Spleen (tissue), 11 donors: ENCODE measurements at regions not wholly inside any gene's neighbourhood (a gene's known extent, or its start where the extent isn't known, plus 50 kb on each side); places are given as distances from the start of the nearest gene placed in this dataset.

Experiments used
- DNase-seq: peaks from one replicate; pipeline ENCODE4 v3.0.0-alpha.2; 2020
- H3K27ac ChIP-seq, 8 donors: fragments of 200-600 bp; sonication (generic) in 7 of 8; 1 replicate in 4 of 8; 2 replicates in 4 of 8; pipeline versions ENCODE4 v1.5.0 to v1.8.0; 2016 to 2021; ENCODE audit warnings: inconsistent platforms in 4 of 8, mild to moderate bottlenecking in 4 of 8, moderate library complexity in 1 of 8
- H3K27me3 ChIP-seq, 7 donors: fragments of 200-600 bp; sonication (generic) in 6 of 7; replicated peaks in 1 of 7; 1 replicate in 4 of 7; 2 replicates in 3 of 7; pipeline versions ENCODE4 v1.5.0 to v1.8.0; 2016 to 2021; ENCODE audit warnings: inconsistent platforms in 3 of 7, mild to moderate bottlenecking in 1 of 7
- H3K36me3 ChIP-seq, 6 donors: fragments of 200-600 bp; sonication (generic) in 5 of 6; 1 replicate in 4 of 6; 2 replicates in 2 of 6; pipeline versions ENCODE4 v1.5.0 to v1.8.0; 2016 to 2021; ENCODE audit warnings: inconsistent platforms in 2 of 6
- H3K4me1 ChIP-seq, 6 donors: fragments of 200-600 bp; sonication (generic) in 5 of 6; 1 replicate in 3 of 6; 2 replicates in 3 of 6; pipeline versions ENCODE4 v1.5.0 to v1.8.0; 2016 to 2021; ENCODE audit warnings: inconsistent platforms in 3 of 6
- H3K4me3 ChIP-seq, 8 donors: fragments of 200-600 bp; sonication (generic) in 7 of 8; 1 replicate in 4 of 8; 2 replicates in 4 of 8; pipeline versions ENCODE4 v1.5.0 to v1.8.0; 2016 to 2021; ENCODE audit warnings: inconsistent platforms in 4 of 8, mild to moderate bottlenecking in 4 of 8, moderate library complexity in 2 of 8
- H3K9me3 ChIP-seq, 8 donors: fragments of 200-600 bp; sonication (generic) in 7 of 8; 1 replicate in 4 of 8; 2 replicates in 4 of 8; pipeline versions ENCODE4 v1.5.0 to v1.8.0; 2016 to 2021; ENCODE audit warnings: inconsistent platforms in 4 of 8
- CTCF ChIP-seq, 11 experiments: fragments of 200-600 bp in 7 of 11; fragments of 450-650 bp in 4 of 11; sonication (generic) in 4 of 11; IDR thresholded peaks in 8 of 11; conservative IDR thresholded peaks in 3 of 11; 1 replicate in 7 of 11; 2 replicates in 4 of 11; pipeline versions ENCODE4 v1.4.0 to v1.8.0; 2016 to 2021; ENCODE audit warnings: antibody characterized with exemption in 11 of 11, inconsistent platforms in 4 of 11, mild to moderate bottlenecking in 1 of 11
- POLR2A ChIP-seq, 3 donors: fragments of 450-650 bp; IDR thresholded peaks; one replicate each; pipeline ENCODE4 v1.5.1; 2017; ENCODE audit warnings: antibody characterized with exemption in 3 of 3, mild to moderate bottlenecking in 1 of 3
- POLR2AphosphoS5 ChIP-seq, 3 donors: sonication (generic); formaldehyde crosslinking; IDR thresholded peaks; one replicate each; pipeline ENCODE4 v1.5.1; 2017; ENCODE audit warnings: antibody characterized with exemption in 3 of 3
- WGBS, 5 donors: extraction: QIAGEN DNeasy Blood & Tissue Kit in 3 of 5; methylation state at CpG; one replicate each; pipeline versions ENCODE4 v1.1.5 to v1.1.7; 2013 to 2018; 5-methylcytosine and 5-hydroxymethylcytosine counted together
- intact Hi-C: fragments of 100-400 bp; cut with DNase I; formaldehyde crosslinking; loops from one replicate; pipeline ENCODE4 v1.15.0; 2023; ENCODE audit warnings: low total_unique reads
- donor health status: healthy with polysubstance abuse.
- donor health status: DM: no; HTN: no; CAD: no; lungs with moderate emphysema.
- donor health status: DM: no; HTN: no; CAD: no.
- donor health status: Bipolar disorder and iron deficiency.
- donor health status: healthy.
- donor health status: DM: no; HTN: no; CAD: no.
- donor health status: DM: yes; HTN: yes; CAD: no.

GRCh38 chr6:81373414-81373813 lies 379.1 kb downstream of the TENT5A start:
- no peak for DNase-seq
- Histone ChIP-seq H3K4me3 (no peak overlapping the region), H3K4me1 (no peaks in the 10 kb centered on the region), H3K27me3 (no peaks in the 10 kb centered on the region), H3K36me3 (no peaks in the 10 kb centered on the region), H3K9me3 (no peaks in the 10 kb centered on the region), H3K27ac (no peak overlapping the region)
- TF ChIP-seq CTCF (IDR thresholded peaks at IDR 0.05 in 8 of 11, conservative IDR thresholded peaks at IDR 0.05 in 3 of 11) (no peak), POLR2AphosphoS5 (IDR thresholded peaks at IDR 0.05) (no peak), POLR2A (IDR thresholded peaks at IDR 0.05) (no peak)
- intact Hi-C loops = no loop called here
- WGBS, 5 donors = 21 to 36% (median 26%) methylated on average over 1 of the region's 1 CpG

GRCh38 chr6:81371930-81372329 lies 380.6 kb downstream of the TENT5A start:
- no peaks in the 10 kb centered on the region for H3K9me3 ChIP-seq
- no peak for DNase-seq
- H3K4me1 ChIP-seq = no peaks in the 10 kb centered on the region
- no peak overlapping the region for H3K27ac ChIP-seq
- no peaks in the 10 kb centered on the region for H3K27me3 ChIP-seq
- H3K4me3 ChIP-seq = no peak overlapping the region
- TF ChIP-seq POLR2A (IDR thresholded peaks at IDR 0.05) (no peak), CTCF (IDR thresholded peaks at IDR 0.05 in 8 of 11, conservative IDR thresholded peaks at IDR 0.05 in 3 of 11) (no peak), POLR2AphosphoS5 (IDR thresholded peaks at IDR 0.05) (no peak)
- intact Hi-C loops = no loop called here
- H3K36me3 ChIP-seq = no peaks in the 10 kb centered on the region

GRCh38 chr6:81366972-81367371 lies 385.5 kb downstream of the TENT5A start:
- intact Hi-C loops = no loop called here
- no peak overlapping the region for H3K4me3 ChIP-seq
- H3K27me3 ChIP-seq = no peaks in the 10 kb centered on the region
- H3K9me3 ChIP-seq = no peaks in the 10 kb centered on the region
- no peak for DNase-seq
- WGBS, 5 donors = 39 to 75% (median 66%) methylated on average over 3 of the region's 3 CpGs
- no peak for TF ChIP-seq POLR2A (IDR thresholded peaks at IDR 0.05)
- TF ChIP-seq CTCF (IDR thresholded peaks at IDR 0.05 in 8 of 11, conservative IDR thresholded peaks at IDR 0.05 in 3 of 11) = no peak
- no peak for TF ChIP-seq POLR2AphosphoS5 (IDR thresholded peaks at IDR 0.05)
- no peaks in the 10 kb centered on the region for H3K4me1 ChIP-seq
- no peaks in the 10 kb centered on the region for H3K36me3 ChIP-seq
- no peak overlapping the region for H3K27ac ChIP-seq

GRCh38 chr6:81362246-81362645 lies 390.2 kb downstream of the TENT5A start:
- no peaks in the 10 kb centered on the region for H3K9me3 ChIP-seq
- intact Hi-C loops = no loop called here
- no peaks in the 10 kb centered on the region for H3K27me3 ChIP-seq
- DNase-seq = no peak
- TF ChIP-seq POLR2AphosphoS5 (IDR thresholded peaks at IDR 0.05) (no peak), CTCF (IDR thresholded peaks at IDR 0.05 in 8 of 11, conservative IDR thresholded peaks at IDR 0.05 in 3 of 11) (no peak), POLR2A (IDR thresholded peaks at IDR 0.05) (no peak)
- H3K4me3 ChIP-seq = no peak overlapping the region
- no peaks in the 10 kb centered on the region for H3K36me3 ChIP-seq
- H3K27ac ChIP-seq = no peak overlapping the region
- WGBS, 5 donors = 0 to 81% (median 38%) methylated on average over 1 of the region's 1 CpG
- H3K4me1 ChIP-seq = no peaks in the 10 kb centered on the region
